ENCODE measurements at regions not wholly inside any gene's neighbourhood (a gene's known extent, or its start where the extent isn't known, plus 50 kb on each side); places are given as distances from the start of the nearest gene placed in this dataset.

GRCh38 chr14:71403656-71404055 lies 496.4 kb downstream of the PCNX1 start:
- Histone ChIP-seq H2BK12ac (ENCODE audit: insufficient read length, low read depth, low read length) (no peak overlapping the region), H4K20me1 (ENCODE audit: control insufficient read depth, insufficient read depth, insufficient read length) (peaks cover 3% of the 10 kb centered on the region), H3K18ac (ENCODE audit: insufficient read length, low read depth, low read length) (no peak overlapping the region), H2AFZ (ENCODE audit: low read length) (no peak overlapping the region), H3K4me2 (ENCODE audit: insufficient read depth, insufficient read length, low read length) (no peak overlapping the region), H3K9ac (ENCODE audit: extremely low read depth, insufficient read length, low read length) (no peak overlapping the region), H2BK5ac (ENCODE audit: insufficient read length, low read length) (no peak overlapping the region), H4K5ac (ENCODE audit: insufficient read length, low read depth, low read length) (no peak overlapping the region), H4K91ac (ENCODE audit: insufficient read length, low read depth, low read length) (no peak overlapping the region), H3K4me1 (ENCODE audit: insufficient read depth, low read length) (no peaks in the 10 kb centered on the region; the same call in 1 of the 2 replicates), H3K9me3 (ENCODE audit: control insufficient read depth, low read depth, low read length) (no peaks in the 10 kb centered on the region), H3T11ph (ENCODE audit: low read length) (no peak overlapping the region), H3K79me2 (ENCODE audit: insufficient read depth, low read length) (0 out of 2 replicates have a peak, but pooled peaks cover 3% of the 10 kb centered on the region), H3K27me3 (ENCODE audit: insufficient read depth, low read length) (no peaks in the 10 kb centered on the region), H4K8ac (replicated peaks; ENCODE audit: insufficient read length, low read depth, low read length) (no peak overlapping the region), H3K14ac (ENCODE audit: insufficient read depth, low read length) (no peak overlapping the region), H2BK20ac (ENCODE audit: low read depth, low read length, poor library complexity, severe bottlenecking) (no peak overlapping the region), H2AK5ac (ENCODE audit: insufficient read length, low read length) (no peak overlapping the region), H2BK120ac (ENCODE audit: low read depth, low read length, poor library complexity, severe bottlenecking) (no peak overlapping the region), H3K27ac (ENCODE audit: insufficient read length, low read depth, low read length) (no peak overlapping the region), H3K79me1 (ENCODE audit: insufficient read depth, low read depth, low read length, poor library complexity, severe bottlenecking) (no peaks in the 10 kb centered on the region), H3K23ac (ENCODE audit: insufficient read length, low read depth, low read length) (no peak overlapping the region), H3K4ac (ENCODE audit: low read depth, low read length) (no peak overlapping the region), H2BK15ac (ENCODE audit: low read depth, low read length) (no peak overlapping the region), H3K23me2 (ENCODE audit: insufficient read length, low read depth, low read length, poor library complexity, severe bottlenecking) (no peaks in the 10 kb centered on the region), H3K56ac (ENCODE audit: insufficient read length, low read depth, low read length) (no peak overlapping the region)
- Mint-ChIP-seq H3K27me3 (ENCODE audit: low read depth) (no peaks in the 10 kb centered on the region), H3K36me3 (ENCODE audit: insufficient read depth in 1 of 3, low read depth in 3 of 3) (peaks cover 0 to 10% (median 0%) of the 10 kb centered on the region in 3 experiments; a peak in 1 of 7 replicates), H3K27ac (no peak overlapping the region), H3K9me3 (no peaks in the 10 kb centered on the region; a peak in 1 of 5 replicates), H3K4me1 (peaks cover 17 to 24% of the 10 kb centered on the region in 2 experiments), H3K4me3 (no peak overlapping the region)
- TF ChIP-seq CTCF (conservative IDR thresholded peaks at IDR 0.05), result peak; percentile 32; the same call in 1 of the 3 replicates
- DNase-seq, result no peak
